Heart right ventricle (tissue), 16 donors: ENCODE measurements at regions not wholly inside any gene's neighbourhood (a gene's known extent, or its start where the extent isn't known, plus 50 kb on each side); places are given as distances from the start of the nearest gene placed in this dataset.

Experiments used
- ATAC-seq, 8 donors: fragments of 200-7000 bp; cut with Tn5 transposase; one replicate each; pipeline ENCODE4 v1.9.1; 2020; ENCODE audit warnings: mild to moderate bottlenecking in 8 of 8, moderate library complexity in 8 of 8, moderate number of reproducible peaks in 1 of 8
- DNase-seq, 2 donors: peaks; one replicate each; pipeline ENCODE4 v3.0.0-alpha.2; 2020
- H3K27ac ChIP-seq, 10 donors: fragments of 200-600 bp; sonication (generic) in 2 of 10; one replicate each; pipeline versions ENCODE4 v1.5.0 to v1.8.0; 2020 to 2022; ENCODE audit warnings: mild to moderate bottlenecking in 3 of 10
- H3K27me3 ChIP-seq, 7 donors: fragments of 200-600 bp; one replicate each; pipeline ENCODE4 v1.8.0; 2021 to 2022; ENCODE audit warnings: mild to moderate bottlenecking in 2 of 7
- H3K36me3 ChIP-seq, 9 donors: fragments of 200-600 bp; sonication (generic) in 1 of 9; one replicate each; pipeline versions ENCODE4 v1.5.0 to v1.8.0; 2020 to 2022; ENCODE audit warnings: mild to moderate bottlenecking in 2 of 9
- H3K4me1 ChIP-seq, 9 donors: fragments of 200-600 bp; sonication (generic) in 1 of 9; one replicate each; pipeline versions ENCODE4 v1.5.0 to v1.8.0; 2020 to 2022; ENCODE audit warnings: mild to moderate bottlenecking in 4 of 9
- H3K4me3 ChIP-seq, 10 donors: fragments of 200-600 bp; sonication (generic) in 2 of 10; one replicate each; pipeline versions ENCODE4 v1.5.0 to v1.8.0; 2020 to 2022; ENCODE audit warnings: mild to moderate bottlenecking in 7 of 10, moderate library complexity in 2 of 10
- H3K9me3 ChIP-seq, 11 donors: fragments of 200-600 bp in 10 of 11; sonication (generic) in 2 of 11; one replicate each; pipeline versions ENCODE4 v1.5.0 to v1.8.0; 2013 to 2022; ENCODE audit warnings: mild to moderate bottlenecking in 2 of 11, control low read depth in 1 of 11, moderate library complexity in 1 of 11
- CTCF ChIP-seq, 9 donors: fragments of 200-600 bp; sonication (generic) in 2 of 9; IDR thresholded peaks; one replicate each; pipeline versions ENCODE4 v1.5.0 to v1.8.0; 2021 to 2022; ENCODE audit warnings: antibody characterized with exemption in 9 of 9, mild to moderate bottlenecking in 5 of 9, moderate library complexity in 1 of 9
- WGBS, 2 donors: extraction: QIAGEN DNeasy Blood & Tissue Kit; methylation state at CpG; one replicate each; pipeline ENCODE4 v1.1.7; 2013; ENCODE audit warnings: inconsistent platforms in 1 of 2; 5-methylcytosine and 5-hydroxymethylcytosine counted together
- intact Hi-C, 10 donors: fragments of 100-400 bp; cut with DNase I; formaldehyde crosslinking; loops; one replicate each; pipeline versions ENCODE4 v1.11.1 to v1.14.2; 2022
- donor health status: Arrhythmogenic right ventricular cardiomyopathy.
- donor health status: ischemic (EF 13 %, LVEDD 7.1; RV severe dilation, severe dysfunction).
- donor health status: healthy with polysubstance abuse.
- donor health status: DM: no; HTN: yes; CAD: no.
- donor health status: DM: no; HTN: no; CAD: no.
- donor health status: ischemic (EF 25% LVEDD 6.9; RV normal size, moderate dysfunction).
- donor health status: ischemic (EF 25% LVEDD 5.7; RV mildly dilated, moderate dysfunction).
- donor health status: healthy.
- donor health status: DM: yes; HTN: yes; CAD: no.
- donor health status: Ischemic cardiomyopathy.
- donor health status: ischemic (EF 35%, LVEDD 5.7; RV mildly dilated, moderate dysfunction).
- donor health status: nonischemic (EF 11% LVEDD 7.7; RV severe dilation, severe dysfunction).
- donor health status: DM: yes; HTN: yes; CAD: no.
- donor health status: PGD.
- donor health status: ischemic (EF 29% LVEDD 5.4; RV normal size, mild dysfunction).
- donor health status: nonischemic (EF 23%, LVEDD 6.1; RV moderate dilation, normal function).

- no peak for DNase-seq
- peaks cover 0 to 23% (median 17%) of the 10 kb centered on the region in 9 donors for H3K4me1 ChIP-seq
- peaks cover 0 to 40% (median 0%) of the 10 kb centered on the region in 7 donors for H3K27me3 ChIP-seq
- H3K27ac ChIP-seq, result no peak overlapping the region
- no peaks in the 10 kb centered on the region for H3K9me3 ChIP-seq
- no peak for TF ChIP-seq CTCF (IDR thresholded peaks at IDR 0.05)
- no peak for ATAC-seq
- no peak overlapping the region for H3K4me3 ChIP-seq
- no peaks in the 10 kb centered on the region for H3K36me3 ChIP-seq
- intact Hi-C loops, result loop anchor here in 2 of 10 donors (10.0 kb wide), 2 partner anchors 122 to 172 kb away; no protein-coding TSS in a partner anchor
- WGBS, 2 donors, result 68 to 78% methylated on average over 2 of the region's 2 CpGs
These were observed 160.7 kb upstream of the CCND2 start for GRCh38 chr12:4112734-4113325.

GRCh38 chr12:4112290-4112689 is 161.3 kb upstream of the CCND2 start:
- 87 to 90% methylated on average over 7 of the region's 7 CpGs for WGBS, 2 donors
- DNase-seq (no peak), ATAC-seq (no peak)
- H3K27me3 ChIP-seq, result peaks cover 0 to 40% (median 0%) of the 10 kb centered on the region in 7 donors
- no peak overlapping the region for H3K4me3 ChIP-seq
- H3K9me3 ChIP-seq, result no peaks in the 10 kb centered on the region
- H3K27ac ChIP-seq, result no peak overlapping the region
- H3K4me1 ChIP-seq, result peaks cover 0 to 22% (median 11%) of the 10 kb centered on the region in 9 donors
- intact Hi-C loops, result loop anchor here in 2 of 10 donors (10.0 kb wide), 2 partner anchors 123 to 173 kb away; no protein-coding TSS in a partner anchor
- no peaks in the 10 kb centered on the region for H3K36me3 ChIP-seq
- TF ChIP-seq CTCF (IDR thresholded peaks at IDR 0.05), result no peak

GRCh38 chr12:4111010-4111409 is 162.6 kb upstream of the CCND2 start:
- ATAC-seq (no peak), DNase-seq (no peak)
- TF ChIP-seq CTCF (IDR thresholded peaks at IDR 0.05), result no peak
- Histone ChIP-seq H3K4me1 (peaks cover 0 to 12% (median 0%) of the 10 kb centered on the region in 9 donors), H3K9me3 (no peaks in the 10 kb centered on the region), H3K36me3 (no peaks in the 10 kb centered on the region), H3K27ac (no peak overlapping the region), H3K27me3 (peaks cover 0 to 33% (median 0%) of the 10 kb centered on the region in 7 donors), H3K4me3 (no peak overlapping the region)
- intact Hi-C loops, result loop anchor here in 2 of 10 donors (10.0 kb wide), 2 partner anchors 124 to 174 kb away; no protein-coding TSS in a partner anchor
- 92% methylated on average over 5 of the region's 5 CpGs for WGBS, 2 donors

GRCh38 chr12:4109826-4110225 is 163.7 kb upstream of the CCND2 start:
- no peak for TF ChIP-seq CTCF (IDR thresholded peaks at IDR 0.05)
- H3K27ac ChIP-seq, result no peak overlapping the region
- DNase-seq, result no peak
- intact Hi-C loops, result loop anchor here in 6 of 10 donors (5.0 to 10.0 kb wide), 4 partner anchors 125 to 175 kb away; partner anchors contain the start of gene CCND2 (in 1 of the 6)
- no peak for ATAC-seq
- H3K4me1 ChIP-seq, result peaks cover 0 to 8% (median 0%) of the 10 kb centered on the region in 9 donors
- peaks cover 0 to 23% (median 0%) of the 10 kb centered on the region in 7 donors for H3K27me3 ChIP-seq
- H3K4me3 ChIP-seq, result no peak overlapping the region
- H3K9me3 ChIP-seq, result no peaks in the 10 kb centered on the region
- 95 to 98% methylated on average over 5 of the region's 5 CpGs for WGBS, 2 donors
- H3K36me3 ChIP-seq, result no peaks in the 10 kb centered on the region
